Hepatocyte (in vitro differentiated cells): ENCODE measurements at regions not wholly inside any gene's neighbourhood (a gene's known extent, or its start where the extent isn't known, plus 50 kb on each side); places are given as distances from the start of the nearest gene placed in this dataset.

Source experiments
- EZH2 ChIP-seq: fragments of 200-600 bp; sonication (generic); IDR thresholded peaks from 2 replicates; pipeline ENCODE4 v1.6.1; 2016; ENCODE audit warnings: antibody characterized with exemption, mild to moderate bottlenecking, borderline replicate concordance
- EZH2phosphoT487 ChIP-seq: fragments of 200-600 bp; sonication (generic); IDR thresholded peaks from one replicate; pipeline ENCODE4 v1.6.1; 2018; ENCODE audit warnings: antibody characterized with exemption, mild to moderate bottlenecking, low read depth, moderate library complexity; ENCODE audit not compliant: unreplicated experiment, severe bottlenecking
- TF ChIP-seq, protein P1 (sequence below): fragments of 200-600 bp; sonication (generic); IDR thresholded peaks from 2 replicates; pipeline ENCODE4 v1.5.1; 2016; ENCODE audit warnings: antibody characterized with exemption, mild to moderate bottlenecking; ENCODE audit not compliant: poor library complexity

GRCh38 chr6:10223841-10224240, 191.0 kb downstream of the TFAP2A start:
- TF ChIP-seq, protein P1, sequence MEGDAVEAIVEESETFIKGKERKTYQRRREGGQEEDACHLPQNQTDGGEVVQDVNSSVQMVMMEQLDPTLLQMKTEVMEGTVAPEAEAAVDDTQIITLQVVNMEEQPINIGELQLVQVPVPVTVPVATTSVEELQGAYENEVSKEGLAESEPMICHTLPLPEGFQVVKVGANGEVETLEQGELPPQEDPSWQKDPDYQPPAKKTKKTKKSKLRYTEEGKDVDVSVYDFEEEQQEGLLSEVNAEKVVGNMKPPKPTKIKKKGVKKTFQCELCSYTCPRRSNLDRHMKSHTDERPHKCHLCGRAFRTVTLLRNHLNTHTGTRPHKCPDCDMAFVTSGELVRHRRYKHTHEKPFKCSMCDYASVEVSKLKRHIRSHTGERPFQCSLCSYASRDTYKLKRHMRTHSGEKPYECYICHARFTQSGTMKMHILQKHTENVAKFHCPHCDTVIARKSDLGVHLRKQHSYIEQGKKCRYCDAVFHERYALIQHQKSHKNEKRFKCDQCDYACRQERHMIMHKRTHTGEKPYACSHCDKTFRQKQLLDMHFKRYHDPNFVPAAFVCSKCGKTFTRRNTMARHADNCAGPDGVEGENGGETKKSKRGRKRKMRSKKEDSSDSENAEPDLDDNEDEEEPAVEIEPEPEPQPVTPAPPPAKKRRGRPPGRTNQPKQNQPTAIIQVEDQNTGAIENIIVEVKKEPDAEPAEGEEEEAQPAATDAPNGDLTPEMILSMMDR, result no peak
- no peak for TF ChIP-seq EZH2
- TF ChIP-seq EZH2phosphoT487, result no peak
